GM20431 (cell line): ENCODE measurements at regions not wholly inside any gene's neighbourhood (a gene's known extent, or its start where the extent isn't known, plus 50 kb on each side); places are given as distances from the start of the nearest gene placed in this dataset.

Experiments used
- in situ Hi-C: fragments of 300-500 bp; cut with MseI, MboI; formaldehyde crosslinking; loops from one replicate; pipeline ENCODE4 v1.15.0; 2020; ENCODE audit warnings: low sequenced_read_pairs; ENCODE audit not compliant: unreplicated experiment

DNA sequence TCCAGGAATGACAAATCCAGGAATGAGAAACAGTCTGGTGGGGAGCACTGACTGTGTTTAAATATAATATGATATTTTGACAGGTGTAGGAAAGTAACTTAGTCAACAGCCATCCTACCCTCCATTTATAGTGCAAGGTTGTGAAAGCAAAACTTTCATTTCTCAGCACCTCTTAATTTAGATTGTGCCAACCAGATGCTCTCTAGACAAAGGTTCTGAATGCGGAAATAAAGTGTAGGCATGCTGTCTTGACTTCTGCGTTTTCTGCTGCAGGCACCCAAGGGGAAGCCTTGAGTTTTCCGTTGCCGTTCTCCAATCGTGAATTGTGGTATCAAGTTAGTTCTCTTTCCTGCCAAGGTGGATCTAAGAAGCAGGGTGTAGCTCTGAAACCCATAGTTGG lies 261.9 kb upstream of the SUCLG2 start:
- in situ Hi-C loops: no loop called here

DNA sequence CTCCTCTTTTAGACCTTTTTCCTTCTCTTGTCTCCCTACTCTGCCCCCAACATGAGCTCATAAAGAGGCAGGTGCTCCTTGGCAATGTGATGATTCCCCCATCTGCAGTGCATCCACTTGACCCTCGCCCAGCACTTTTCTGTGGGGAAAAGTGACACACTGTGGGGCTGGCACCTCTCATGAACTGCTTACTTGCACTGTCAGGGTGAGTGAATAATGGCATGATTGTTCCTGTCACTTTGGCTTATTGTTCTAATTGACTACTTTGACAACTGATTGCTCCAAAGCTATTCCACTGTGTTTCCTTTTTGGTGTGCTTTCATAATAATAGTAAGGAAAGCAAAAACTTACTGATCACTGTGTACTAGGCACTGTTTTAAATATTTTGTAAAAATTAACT lies 253.3 kb upstream of the SUCLG2 start:
- in situ Hi-C loops: no loop called here

DNA sequence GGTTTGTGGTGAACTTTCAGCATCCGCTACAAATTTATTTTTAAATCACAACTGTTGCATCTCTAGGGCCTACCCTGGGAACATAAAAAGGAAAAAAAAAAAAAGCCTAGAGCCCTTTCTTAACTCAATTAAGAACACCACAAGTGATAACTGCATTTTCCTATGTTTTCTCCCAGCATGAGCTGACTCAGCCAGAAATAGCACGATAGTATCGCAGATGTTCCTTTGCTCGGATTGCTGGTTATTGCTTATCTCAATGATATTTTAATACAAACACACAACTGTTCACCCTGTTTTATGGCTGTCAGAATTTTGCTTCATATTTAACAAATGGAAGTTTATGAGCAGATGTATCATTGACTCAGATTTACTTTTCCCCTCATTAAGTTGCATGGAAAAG lies 251.8 kb upstream of the SUCLG2 start:
- in situ Hi-C loops: no loop called here

DNA sequence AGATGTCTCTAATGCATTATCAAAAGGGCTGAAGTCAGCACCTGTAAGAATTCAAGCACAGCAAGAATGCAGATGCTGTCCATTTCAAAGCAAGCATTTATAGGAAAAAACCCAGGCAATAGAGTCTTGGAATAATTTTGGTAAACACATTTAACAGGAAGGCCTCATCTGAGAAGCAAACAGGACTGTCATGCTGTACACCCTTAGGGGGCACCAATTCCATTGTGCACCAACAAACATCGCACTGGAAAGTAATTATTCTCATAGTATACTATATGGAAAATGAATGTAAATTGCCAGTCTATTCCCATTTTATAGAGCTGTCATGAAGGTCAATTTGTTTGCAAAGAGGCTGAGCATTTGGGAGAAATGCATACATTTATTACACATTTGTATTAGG lies 247.3 kb upstream of the SUCLG2 start:
- in situ Hi-C loops: no loop called here

DNA sequence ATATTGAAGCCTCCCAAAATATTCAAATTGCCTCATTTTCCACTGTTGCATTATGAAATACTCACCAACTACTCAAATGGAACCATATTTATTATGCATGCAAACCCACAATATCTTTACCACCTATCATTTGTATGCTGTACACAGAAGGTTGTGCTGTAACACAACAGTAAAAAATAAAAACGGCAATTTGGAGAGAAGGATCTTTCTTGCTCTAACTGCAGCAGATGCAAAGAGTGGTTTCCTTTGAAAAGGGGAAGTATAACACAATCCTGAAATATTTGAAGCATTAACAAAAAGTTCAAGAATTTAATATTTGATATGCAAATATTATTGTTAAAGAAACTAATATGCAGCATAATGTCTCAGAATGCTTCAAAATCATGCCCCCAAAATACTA lies 244.5 kb upstream of the SUCLG2 start:
- in situ Hi-C loops: no loop called here

DNA sequence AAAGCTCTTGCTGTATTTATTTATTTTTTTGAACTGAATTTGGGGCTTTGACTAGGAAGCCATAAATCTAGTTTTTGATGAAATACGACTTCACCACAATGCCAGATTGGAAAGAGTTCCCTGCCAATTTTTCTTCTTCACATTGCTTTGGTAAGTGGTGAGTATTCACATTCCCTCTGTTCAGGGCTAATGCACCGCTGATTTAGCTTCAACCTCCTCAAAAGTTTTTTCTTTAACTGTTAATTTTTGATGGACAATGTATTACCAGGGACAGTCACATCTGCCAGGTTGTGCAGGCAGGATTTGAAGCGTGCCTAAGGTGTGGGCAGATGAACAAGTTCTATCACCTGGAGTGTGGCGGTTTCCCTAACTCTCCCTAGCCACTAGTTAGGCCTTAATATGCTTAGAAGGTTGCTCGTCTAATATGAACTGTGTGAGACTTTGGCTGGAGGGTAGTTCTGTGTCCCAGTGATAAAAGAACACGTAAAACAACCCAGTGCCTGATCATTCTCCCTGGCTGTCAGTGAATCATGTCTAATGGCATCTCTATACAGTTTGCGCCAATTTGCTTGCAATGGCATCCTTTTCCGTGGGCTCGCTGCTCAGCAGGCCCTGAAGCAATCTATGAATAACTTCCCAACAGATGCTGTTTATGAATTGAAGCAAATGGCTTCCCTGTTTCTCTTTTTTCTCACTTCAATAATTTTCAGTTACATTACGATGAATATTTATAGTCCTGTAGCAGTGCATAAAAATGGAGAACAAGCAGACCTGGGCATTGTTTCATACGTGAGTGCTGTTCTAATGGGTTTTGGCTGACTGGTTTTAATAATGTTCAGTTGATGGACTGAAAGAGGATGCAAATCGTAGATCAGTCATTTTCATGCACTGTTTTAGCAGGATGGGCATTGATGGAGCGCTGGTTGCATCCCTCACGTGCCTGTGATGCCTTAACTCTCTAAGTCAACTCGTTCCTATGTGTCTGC lies 243.2 kb upstream of the SUCLG2 start:
- in situ Hi-C loops: no loop called here

DNA sequence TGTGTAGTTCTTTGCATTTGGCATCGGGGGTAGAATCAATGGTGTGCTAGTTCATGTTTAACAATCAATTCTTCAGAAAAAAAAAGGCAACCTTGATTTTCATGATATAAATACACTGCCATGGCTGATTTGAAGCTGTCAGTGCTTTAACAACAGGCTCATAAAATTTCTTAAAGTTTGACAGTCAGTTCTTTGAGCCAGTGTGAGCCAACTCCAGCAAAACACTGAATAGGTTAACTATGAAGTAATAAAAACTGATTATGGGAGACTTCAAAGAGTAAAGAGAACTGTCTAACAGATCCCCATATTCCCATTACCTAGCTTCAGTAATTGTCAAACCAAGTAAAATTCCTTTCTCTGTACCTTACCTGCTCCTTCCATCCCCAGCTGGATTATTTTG lies 241.7 kb upstream of the SUCLG2 start:
- in situ Hi-C loops: no loop called here

DNA sequence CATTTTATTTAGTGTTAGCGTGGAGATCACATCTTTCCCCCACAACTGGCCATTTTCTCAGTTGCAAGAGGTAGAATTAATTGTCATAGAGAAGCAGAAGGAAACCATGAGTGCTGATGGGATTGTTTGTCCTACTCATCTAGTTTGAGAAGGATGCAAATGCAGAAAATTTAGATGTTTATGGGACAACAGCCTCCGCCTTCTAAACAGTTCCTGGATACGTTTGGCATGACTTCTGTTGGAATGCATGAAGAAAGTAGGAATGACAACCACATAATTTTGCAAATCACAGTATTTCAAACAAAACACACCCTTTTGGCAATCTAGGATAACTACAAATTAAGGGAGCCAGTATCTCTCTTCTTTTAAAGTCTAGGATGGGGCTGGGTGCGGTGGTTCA lies 240.1 kb upstream of the SUCLG2 start:
- in situ Hi-C loops: no loop called here

DNA sequence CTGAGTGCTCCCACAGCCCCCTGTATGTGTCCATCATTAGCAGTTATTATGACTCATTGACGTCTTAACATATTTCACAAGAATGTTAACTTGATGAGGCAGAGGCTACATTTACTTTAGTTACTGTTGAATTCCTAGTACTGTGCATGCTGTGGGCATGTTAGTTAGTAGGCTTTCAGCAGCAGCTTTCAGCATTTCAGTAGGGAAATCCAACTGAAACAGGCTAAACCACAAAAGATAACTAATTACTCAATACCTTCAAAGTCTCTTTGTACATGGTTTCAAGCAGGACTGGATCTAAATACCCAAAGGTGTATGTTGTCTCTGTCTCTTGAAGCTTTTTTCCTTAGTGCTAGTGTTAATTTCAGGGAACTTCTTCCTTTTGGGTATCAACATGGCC lies 229.9 kb upstream of the SUCLG2 start:
- in situ Hi-C loops: no loop called here

DNA sequence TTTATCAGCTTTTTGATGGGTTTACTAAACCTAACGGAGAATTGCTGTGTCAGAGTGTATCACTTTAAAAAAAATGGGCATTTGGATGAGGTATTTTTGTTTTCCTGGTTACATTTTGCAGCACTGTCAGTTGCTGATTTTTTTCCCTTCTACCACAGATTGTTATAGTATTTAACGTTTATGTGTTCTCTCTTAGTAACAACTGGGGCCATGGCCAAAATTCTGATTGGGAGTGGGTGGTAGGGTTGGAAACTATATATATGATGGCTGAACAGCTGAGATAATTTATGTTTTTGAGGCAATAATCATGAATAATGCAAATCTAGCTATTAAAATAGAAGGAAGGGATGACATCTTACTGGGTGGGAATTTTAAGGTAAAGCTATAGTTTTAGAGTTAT lies 229.4 kb upstream of the SUCLG2 start:
- in situ Hi-C loops: no loop called here

DNA sequence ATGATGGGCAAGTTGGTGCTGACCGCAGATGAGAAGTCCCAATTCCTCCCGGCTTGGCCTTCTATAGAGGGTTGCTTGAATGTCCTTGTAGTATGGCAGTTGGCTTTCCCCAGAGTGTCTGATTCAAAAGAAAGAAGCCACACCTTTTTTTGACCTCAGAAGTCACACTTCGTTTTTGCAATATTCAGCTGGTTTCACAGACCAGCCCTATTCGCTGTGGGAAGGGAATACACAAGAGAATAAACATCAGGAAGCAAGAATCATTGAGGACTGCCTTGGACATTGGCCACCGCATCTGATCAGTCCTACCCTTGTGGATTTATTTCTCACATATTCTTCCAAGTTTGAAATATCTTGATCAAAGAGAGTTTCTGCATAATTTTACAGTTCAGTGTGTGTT lies 228.6 kb upstream of the SUCLG2 start:
- in situ Hi-C loops: no loop called here

DNA sequence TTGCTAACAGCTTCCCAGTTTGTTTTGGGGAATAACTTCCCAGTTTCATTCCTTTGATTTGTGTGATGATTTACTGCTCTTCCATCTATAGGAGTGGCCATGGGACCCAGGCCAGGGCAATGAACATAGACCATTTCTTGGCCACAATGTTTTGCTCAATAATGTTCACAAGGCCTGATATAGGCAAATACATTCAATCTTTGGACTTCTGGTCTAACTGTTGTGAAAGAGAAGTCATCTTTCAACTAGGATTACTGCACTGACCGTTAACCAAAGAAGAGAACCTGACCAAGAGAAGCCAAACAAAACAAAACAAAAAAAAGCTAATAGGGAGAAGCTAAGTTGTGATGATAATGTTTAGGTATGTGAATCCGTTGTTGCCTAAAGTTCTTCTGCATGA lies 221.8 kb upstream of the SUCLG2 start:
- in situ Hi-C loops: no loop called here

DNA sequence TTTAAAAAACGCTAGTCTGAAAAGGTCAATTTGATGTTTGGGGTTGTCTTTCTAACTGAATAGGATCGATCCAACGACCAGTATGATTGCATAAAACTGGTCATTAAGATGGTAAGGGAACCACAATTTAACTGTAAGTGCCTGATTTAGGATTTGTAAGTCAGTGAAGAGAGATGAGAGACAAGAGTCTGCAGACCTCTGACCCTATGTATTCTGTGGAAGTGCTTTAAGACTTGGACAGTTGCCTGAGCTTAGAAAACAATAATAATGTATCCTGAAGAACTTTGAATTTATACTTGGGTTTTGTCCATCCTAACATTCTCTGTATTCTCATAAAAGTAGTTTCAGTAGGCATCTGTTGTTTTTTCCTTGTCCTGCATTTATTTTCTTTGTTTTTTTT lies 221.4 kb upstream of the SUCLG2 start:
- in situ Hi-C loops: no loop called here

DNA sequence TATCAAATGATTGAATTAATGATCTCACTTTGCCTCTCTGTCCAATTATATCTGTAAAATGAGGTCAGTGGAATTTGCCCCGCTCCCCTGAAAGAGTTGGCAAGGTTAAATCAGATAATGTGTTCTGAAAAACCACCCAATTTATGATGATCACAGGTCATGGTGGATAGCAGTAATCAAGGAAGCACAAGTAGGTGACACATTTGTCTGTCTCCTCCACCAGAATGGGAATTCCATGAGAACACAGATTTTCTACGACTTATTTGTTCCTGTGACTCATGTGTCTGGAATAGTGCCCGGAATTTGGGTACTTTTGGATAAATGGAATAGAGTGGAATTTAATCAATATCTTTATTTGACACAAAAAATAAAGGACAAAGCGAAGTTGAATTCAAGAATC lies 220.9 kb upstream of the SUCLG2 start:
- in situ Hi-C loops: no loop called here

DNA sequence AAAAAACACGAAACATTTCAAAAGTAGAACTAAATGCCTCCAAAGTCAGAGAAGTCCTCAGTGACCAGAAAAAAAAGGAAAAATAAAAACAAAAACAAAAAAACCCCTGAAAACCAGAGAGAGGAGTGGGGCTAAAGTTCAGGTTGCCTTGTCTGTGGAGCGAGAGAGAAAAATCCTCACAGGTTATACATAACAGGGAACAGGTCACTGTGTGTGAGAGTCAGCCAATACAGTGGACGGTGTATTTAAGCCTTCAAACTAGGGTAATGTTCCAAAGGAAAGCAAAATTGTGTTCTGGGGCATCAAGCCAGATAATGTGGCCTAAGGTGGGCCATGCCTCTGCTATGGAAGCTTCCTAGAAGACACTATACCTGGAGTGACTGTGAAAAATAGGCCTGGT lies 216.1 kb upstream of the SUCLG2 start:
- in situ Hi-C loops: no loop called here

DNA sequence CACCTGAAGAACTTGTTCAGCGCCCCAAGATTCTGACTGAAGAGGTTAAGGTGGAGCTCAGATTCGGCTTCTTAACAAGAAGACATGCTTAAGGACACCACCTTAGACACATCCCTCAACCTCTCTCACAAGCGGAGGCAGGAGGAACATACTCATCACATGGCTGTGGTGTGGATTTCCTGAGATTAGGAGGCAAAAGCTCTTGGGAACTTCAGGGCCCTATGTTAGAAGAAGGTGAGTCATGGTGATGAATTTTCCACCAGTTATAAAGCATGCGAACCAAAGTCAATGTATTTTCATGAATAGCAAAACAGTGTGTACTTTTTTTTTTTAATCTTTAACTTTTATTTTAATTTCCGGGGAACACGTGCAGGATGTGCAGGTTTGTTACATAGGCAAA lies 212.2 kb upstream of the SUCLG2 start:
- in situ Hi-C loops: no loop called here

DNA sequence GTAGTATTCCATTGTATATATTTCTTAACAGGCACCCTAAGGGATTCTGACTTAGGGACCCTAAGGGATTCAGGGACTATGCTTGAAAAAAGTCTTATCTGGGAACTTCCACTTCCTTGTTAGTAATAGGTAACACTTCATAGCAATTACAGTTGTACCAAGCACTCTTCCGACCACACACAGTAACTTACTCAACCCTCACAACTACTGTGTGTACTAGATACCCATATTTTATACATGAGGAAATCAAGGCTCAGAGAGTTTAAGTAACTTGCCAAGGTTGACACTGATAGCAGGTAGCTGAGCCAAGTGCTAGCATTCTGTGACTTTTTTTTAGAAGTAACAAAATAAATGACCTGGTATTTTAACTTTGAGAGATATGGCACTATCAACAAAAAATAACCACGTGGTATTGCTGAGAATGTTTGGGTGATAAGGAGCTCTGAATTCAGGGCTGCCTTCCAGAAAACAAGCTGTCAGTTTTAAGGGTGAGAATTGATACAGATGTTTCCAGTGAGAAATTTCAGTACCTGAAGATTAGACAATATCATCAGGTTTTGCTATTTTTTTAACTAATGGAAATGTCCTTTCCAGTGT lies 210.3 kb upstream of the SUCLG2 start:
- in situ Hi-C loops: no loop called here

DNA sequence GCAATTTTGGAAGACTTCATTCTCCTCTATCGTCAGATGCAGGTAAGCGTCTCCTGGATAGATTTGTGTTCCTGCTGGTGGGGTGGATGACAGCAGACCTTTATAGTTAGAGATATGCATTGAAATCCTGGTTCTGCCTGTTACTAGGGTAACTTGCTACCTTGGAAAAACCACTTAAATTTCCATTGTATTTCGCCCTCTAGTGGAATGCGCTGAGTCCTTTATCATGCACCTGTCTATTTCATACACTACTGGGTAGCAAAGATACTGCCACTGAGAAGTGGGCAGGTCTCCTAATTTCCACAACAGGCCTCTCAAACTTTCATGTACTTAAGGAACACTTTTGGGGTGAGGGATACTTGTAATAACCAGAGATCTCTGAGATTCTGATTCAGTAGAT lies 209.5 kb upstream of the SUCLG2 start:
- in situ Hi-C loops: no loop called here

DNA sequence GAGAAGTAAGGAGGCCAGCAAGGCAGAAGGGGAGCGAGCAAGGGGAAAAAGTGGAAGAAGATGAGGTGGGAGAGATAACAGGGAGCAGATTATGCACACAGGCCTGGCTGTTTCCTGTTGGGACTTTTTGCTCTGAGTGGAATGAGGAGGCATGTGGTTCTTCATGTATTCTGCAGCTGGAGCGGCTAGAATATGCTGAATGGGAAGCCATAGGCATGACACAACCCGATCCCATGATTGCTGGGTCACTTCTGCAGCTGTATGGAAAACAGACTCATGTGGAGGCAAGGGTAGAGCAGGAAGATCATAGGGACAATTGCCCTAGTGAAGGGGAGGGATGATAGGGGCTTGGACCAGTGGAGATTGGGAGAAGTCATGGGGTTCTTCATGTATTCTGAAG lies 206.0 kb upstream of the SUCLG2 start:
- in situ Hi-C loops: no loop called here

DNA sequence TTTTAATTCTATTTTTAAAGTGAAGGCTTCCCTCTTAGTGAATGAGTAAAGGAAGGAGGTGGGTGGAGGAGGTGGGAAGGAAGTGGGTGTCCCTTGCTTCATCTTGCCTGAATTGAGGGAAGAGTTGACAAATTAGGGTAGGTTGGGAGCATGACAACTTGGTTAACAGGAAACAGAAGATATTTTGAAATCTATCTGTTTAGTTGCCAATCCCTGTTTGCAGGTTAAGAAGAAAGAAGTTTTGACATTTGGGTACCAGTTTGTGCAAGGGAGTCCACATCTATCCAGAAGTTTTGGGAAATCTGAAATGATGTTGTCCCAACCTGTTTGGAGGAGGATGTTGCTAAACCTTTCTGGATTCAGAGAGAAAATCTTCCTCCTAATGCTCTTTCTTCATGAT lies 204.1 kb upstream of the SUCLG2 start:
- in situ Hi-C loops: no loop called here

DNA sequence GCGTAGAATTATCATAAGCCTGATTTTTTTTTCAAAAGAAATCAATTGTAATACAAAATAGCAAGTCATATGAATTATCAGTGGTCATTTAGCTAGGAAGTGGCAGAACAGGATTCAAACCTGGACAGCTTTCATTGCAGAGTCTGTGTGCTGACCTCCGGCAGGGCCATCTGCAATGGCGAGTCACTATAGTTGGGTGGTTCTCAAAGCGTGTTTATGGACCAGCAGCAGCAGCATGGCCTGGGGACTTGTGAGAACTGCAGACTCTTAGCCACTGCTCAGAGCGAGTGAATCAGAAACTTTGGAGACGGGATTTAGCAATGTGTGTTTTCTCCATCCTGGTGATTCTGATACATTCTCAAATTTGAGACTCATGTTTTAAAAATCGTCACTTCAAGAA lies 202.3 kb upstream of the SUCLG2 start:
- in situ Hi-C loops: no loop called here

DNA sequence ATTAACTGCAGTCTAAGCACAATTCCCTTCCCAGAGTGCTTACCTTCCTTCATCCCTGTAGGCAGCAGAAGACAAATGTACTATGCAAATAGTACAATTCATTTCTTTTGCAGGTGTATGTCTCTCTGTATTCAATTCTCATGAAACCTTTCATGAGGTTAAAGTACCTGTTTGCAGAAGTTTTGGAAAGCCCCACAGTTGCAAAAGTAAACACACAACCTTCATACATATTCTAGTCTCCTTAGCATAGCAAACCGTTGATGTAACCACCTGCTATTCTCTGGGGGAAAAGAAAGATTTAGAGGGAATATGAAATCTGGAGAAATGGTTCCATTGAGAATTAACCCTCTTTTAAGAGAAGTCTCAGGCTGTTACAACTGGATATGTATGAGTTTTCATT lies 200.3 kb upstream of the SUCLG2 start:
- in situ Hi-C loops: no loop called here
